ENCODE measurements at regions not wholly inside any gene's neighbourhood (a gene's known extent, or its start where the extent isn't known, plus 50 kb on each side); places are given as distances from the start of the nearest gene placed in this dataset.

DNA sequence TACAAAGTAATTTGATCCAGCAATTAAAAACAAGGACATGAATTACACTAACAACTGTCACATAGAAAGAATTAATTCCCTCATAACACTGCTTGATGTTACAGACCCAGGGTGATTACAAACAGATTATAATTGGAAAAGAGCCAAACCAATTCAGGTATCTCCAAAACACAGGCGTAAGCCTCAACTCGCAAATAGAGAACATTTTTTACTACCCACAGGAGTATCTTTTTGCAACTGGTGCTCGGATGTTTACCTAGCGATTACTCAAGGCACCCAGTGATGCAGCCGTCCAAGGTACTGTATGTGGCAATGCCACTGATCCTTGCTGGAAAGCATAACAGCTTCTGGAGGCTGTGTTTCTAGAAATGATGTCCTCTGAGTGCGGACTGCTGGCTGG, 386.1 kb upstream of the KIF2A start:
- DNase-seq = no peak

- no peak for DNase-seq
Observed at GRCh38 chr5:61924251-61924650, 381.8 kb upstream of the KIF2A start.

- no peak for DNase-seq
Observed at GRCh38 chr5:61926911-61927310, 379.1 kb upstream of the KIF2A start.

DNA sequence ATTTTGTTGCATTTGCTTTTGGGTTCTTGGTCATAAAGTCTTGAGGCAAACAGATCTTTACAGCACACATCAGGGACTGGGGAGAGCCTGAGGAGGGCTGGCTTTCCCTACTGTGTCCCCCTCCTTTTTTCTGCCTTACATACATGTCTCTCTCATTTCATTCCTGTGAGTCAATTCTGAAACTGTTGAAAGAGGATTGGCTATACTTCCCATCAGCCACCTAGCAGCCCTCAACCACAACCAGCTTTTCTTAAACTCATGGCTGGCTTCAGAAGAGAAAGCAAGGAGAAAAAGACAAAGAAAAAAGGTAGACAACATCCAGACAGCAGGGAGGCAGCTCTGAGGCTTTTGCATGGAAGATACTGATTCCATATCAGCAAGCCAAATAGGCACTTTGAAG, 374.8 kb upstream of the KIF2A start:
- no peak for DNase-seq

DNA sequence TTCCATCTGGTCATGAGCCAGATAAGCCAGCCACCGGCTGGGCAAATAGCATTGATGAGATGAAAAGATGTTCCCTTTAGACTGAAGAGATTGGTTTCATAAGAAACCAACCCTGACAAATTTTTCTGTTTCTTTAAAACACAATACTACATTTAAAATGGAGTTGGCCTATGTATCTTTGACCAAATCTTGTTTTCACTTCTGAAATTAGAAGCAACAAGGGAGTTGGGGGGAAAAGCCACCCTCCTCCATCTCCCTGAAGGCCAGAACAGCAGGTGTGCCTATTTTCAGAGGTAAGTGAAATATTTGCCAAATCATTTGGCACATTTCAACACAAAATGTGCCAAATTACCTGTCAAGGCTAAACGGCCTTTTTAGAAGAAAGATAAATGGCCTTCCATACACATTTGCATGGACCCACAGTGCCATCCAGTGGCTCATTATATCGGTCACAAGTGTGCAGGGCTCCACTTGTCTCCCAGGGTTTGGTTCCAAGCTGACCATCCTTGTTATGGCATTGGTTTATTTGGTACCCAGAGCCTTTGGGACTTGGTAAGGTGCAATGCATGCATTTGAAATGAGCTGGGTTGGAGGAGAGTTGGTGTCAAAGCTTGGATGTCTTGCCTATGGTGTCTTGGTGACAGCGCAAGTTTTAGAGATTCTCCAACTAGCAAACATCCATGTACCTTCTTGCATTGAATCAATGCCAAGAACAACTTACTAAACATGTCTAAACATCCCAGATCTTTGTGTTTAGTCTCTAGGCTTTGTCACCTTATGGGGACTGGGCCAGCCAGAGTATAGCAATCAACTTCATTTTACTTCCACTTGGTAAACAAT, 372.0 kb upstream of the KIF2A start:
- peak; percentile 83 for DNase-seq

- no peak for DNase-seq
Observed at GRCh38 chr5:61941637-61942036, 364.4 kb upstream of the KIF2A start.

GRCh38 chr5:61942462-61943049, 363.4 kb upstream of the KIF2A start:
- no peak for DNase-seq

DNA sequence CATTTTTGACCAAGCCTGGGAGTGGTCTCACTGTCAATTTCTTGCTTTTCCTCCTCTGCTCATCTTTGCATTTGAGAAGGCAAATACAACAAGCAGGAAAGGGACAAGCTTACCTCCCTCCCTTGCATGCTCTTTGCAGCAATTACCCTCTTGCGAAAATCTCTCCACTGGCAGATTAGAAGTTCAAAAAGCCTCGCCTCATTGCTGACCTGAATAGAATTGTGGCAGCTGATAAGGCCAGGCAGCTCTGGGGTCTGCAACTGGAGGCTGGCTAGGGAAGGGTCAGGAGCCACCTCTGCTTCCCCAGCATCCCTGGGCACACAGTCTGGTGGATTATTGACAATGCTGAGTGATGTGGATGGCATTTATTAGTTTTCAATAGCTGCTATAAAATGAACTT, 362.3 kb upstream of the KIF2A start:
- DNase-seq = no peak

- DNase-seq = no peak
Observed at GRCh38 chr5:61948151-61948550, 357.9 kb upstream of the KIF2A start.

DNA sequence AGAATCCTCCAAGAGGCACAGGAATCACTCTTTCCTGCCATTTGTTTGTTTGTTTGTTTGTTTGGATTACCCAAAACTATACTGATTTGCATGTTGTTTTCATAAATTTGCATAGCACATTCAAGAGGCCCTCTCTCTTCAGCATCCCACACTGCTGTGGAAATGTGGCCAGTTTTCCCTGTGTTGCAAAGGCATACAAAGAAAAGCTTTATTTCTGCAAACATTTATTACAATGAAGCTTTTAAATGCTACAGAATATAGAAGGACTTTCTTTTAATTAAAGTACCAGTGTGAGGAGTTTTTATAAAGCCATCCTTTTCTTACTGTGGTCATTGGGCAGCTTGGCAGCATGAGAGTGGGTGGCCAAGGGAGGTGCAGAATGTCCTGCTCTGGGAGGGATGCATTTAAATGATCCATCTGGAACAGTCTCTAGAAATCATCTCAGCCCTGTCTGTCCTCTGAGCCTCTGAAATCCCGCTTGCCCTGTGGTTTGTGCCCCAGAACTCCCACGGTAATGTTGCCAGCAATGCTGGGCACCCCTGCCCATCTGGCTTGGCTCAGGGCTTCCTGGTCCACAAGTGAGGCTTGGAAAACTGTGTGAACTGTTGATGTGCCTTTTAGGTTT, 356.8 kb upstream of the KIF2A start:
- DNase-seq = no peak

- no peak for DNase-seq
Observed at GRCh38 chr5:61949679-61950435, 356.1 kb upstream of the KIF2A start.

GRCh38 chr5:61951295-61951694, 354.7 kb upstream of the KIF2A start:
- DNase-seq = no peak

DNA sequence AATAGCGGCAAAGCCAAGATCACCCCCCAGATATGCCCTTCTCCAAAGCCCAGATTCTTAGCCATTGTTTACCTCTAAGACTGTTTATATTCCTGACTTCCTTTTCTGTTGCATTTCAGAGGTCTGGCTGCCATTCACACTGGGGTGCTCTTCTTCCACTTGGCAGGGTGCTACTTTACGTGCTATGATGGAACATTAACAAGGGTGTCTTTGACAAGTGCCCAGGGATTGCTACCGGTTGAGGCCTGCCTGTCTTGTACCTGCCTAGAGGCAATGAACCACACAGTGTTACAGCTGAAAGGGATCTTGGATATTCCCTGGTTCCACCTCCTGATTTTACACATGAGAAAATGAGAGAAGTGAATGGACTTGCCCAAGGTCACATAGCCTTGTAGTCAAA, 352.1 kb upstream of the KIF2A start:
- no peak for DNase-seq

DNA sequence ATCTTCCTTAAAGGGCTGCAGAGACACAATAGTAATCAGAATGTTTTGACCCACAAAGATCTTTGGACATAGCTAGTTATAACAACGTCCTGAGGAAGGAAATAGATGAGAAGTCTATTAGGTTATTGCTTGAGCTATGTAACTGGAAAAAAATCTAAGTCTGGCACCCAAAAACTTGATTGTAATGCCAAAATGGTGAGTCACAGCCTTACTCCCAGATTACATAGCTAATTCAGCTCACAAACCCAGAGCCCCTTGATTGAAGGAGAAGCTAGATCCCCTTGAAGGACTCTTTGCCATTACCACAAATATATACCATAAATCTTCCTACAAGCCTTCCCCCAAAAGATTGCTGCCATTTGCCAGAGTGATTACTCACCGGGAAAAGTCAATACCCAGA, 341.8 kb upstream of the KIF2A start:
- DNase-seq = no peak

DNA sequence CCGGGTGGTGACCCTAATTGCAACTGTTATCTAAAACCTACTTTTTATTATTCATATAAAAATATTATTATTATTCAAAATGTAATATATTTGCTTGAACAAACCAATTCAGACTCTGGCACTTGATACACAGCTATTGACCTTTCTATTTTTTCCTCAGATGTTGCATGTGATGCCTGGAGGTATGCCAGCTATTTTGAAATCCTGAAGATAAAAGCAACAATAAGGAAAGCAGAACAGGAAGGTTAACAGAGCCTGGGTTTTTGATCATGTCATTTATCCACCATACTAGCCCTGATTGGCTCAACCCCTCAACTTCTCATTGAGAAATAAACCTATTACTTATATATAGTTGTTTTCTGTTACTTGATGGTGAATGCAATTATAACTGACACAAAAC, 340.9 kb upstream of the KIF2A start:
- DNase-seq = no peak

DNA sequence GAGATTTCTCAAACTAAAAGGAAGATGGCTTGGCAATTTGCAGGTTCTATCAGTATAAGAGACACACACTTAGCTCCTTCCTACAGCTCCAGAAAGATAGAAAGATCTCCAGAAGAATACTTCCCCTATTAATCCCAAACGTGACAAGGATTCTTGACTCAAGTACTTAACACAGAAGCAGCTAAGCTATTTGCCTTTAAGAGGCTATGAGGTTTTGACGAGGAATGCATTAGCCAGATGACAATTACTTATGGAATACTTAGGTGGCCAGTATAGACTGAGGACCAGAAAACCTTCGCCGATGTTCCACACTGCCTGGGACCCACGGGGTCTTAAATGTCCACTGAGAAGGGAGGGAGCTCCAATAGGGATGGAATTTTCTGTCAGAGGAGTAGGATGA, 340.5 kb upstream of the KIF2A start:
- no peak for DNase-seq

GRCh38 chr5:61966296-61966955, 339.6 kb upstream of the KIF2A start:
- DNase-seq = no peak

- DNase-seq = no peak
Observed at GRCh38 chr5:61966997-61967396, 339.0 kb upstream of the KIF2A start.

DNA sequence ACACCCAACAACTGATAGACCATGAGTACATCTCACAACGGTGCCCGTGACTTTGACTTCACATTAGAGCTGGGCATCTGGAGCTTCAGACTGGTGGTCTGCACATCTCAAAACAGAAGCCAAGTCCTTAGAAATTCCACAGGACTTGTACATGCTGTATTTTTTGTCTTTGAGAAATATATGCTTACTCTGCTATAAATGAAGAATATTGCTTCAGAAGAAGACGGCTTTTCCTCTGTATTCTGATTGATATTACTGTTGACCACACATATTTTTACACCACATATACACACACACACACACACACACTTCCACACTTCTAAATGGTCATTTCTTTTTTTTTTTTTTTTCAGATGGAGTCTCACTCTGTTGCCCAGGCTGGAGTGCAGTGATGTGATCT, 338.3 kb upstream of the KIF2A start:
- DNase-seq = no peak

DNA sequence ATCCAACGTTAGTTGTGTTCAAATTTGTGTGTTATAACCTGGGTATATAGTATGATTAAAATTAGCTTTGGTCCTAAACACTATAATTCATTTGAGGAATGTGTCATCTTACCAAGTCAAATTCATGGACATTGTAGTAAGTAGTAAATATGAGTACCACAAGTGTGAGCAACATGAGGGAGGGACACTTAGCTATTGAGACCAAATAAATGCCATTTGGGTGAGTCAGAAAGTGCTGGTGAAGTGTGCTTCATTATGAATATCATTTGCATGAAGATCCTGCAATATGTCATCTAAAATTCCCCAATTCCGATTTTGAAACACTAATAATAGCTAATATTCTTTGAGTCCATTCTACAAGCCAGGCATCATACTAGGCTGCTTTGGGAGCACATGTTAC, 336.7 kb upstream of the KIF2A start:
- DNase-seq = no peak

- DNase-seq = no peak
Observed at GRCh38 chr5:61969755-61970154, 336.3 kb upstream of the KIF2A start.

- DNase-seq = no peak
Observed at GRCh38 chr5:61970218-61970617, 335.8 kb upstream of the KIF2A start.

DNA sequence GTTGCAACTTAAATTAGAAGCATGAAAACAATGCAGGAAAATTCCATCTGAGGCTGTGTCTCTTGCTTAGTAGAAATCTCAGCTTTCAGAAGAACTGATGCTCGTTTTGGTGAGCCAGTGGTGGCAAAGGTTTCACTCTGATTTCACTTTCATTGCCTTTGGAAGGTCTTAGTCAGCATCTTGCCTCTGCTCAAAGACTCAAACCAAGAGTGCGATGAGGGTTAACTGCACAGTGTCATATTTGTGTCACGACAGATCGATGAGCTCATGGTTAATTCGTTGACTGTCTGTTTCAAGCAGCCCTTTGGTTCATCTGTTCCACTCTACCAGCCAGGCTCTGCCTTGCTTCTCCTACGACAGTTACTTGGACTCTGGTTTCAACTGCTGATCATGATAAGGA, 331.3 kb upstream of the KIF2A start:
- DNase-seq = no peak
